ENCODE measurements at regions not wholly inside any gene's neighbourhood (a gene's known extent, or its start where the extent isn't known, plus 50 kb on each side); places are given as distances from the start of the nearest gene placed in this dataset.

GRCh38 chr10:118977022-118977599, 52.4 kb upstream of the NANOS1 start:
- H3K4me3 ChIP-seq (ENCODE audit: low read depth, low read length), result no peak overlapping the region
- TF ChIP-seq, protein P1, sequence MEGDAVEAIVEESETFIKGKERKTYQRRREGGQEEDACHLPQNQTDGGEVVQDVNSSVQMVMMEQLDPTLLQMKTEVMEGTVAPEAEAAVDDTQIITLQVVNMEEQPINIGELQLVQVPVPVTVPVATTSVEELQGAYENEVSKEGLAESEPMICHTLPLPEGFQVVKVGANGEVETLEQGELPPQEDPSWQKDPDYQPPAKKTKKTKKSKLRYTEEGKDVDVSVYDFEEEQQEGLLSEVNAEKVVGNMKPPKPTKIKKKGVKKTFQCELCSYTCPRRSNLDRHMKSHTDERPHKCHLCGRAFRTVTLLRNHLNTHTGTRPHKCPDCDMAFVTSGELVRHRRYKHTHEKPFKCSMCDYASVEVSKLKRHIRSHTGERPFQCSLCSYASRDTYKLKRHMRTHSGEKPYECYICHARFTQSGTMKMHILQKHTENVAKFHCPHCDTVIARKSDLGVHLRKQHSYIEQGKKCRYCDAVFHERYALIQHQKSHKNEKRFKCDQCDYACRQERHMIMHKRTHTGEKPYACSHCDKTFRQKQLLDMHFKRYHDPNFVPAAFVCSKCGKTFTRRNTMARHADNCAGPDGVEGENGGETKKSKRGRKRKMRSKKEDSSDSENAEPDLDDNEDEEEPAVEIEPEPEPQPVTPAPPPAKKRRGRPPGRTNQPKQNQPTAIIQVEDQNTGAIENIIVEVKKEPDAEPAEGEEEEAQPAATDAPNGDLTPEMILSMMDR (IDR thresholded peaks at IDR 0.05; ENCODE audit: low read depth, low read length), result no peak
- in situ Hi-C loops (cut with HindIII; ENCODE audit: low sequenced_read_pairs), result no loop called here
- DNase-seq (ENCODE audit: low read depth, low spot score), result no peak

- no peak overlapping the region for H3K4me3 ChIP-seq (ENCODE audit: low read depth, low read length)
- DNase-seq (ENCODE audit: low read depth, low spot score), result no peak
- in situ Hi-C loops (cut with HindIII; ENCODE audit: low sequenced_read_pairs), result no loop called here
- TF ChIP-seq, protein P1 (IDR thresholded peaks at IDR 0.05; ENCODE audit: low read depth, low read length), result no peak
Measured at GRCh38 chr10:118977835-118978234, 51.7 kb upstream of the NANOS1 start.

DNA sequence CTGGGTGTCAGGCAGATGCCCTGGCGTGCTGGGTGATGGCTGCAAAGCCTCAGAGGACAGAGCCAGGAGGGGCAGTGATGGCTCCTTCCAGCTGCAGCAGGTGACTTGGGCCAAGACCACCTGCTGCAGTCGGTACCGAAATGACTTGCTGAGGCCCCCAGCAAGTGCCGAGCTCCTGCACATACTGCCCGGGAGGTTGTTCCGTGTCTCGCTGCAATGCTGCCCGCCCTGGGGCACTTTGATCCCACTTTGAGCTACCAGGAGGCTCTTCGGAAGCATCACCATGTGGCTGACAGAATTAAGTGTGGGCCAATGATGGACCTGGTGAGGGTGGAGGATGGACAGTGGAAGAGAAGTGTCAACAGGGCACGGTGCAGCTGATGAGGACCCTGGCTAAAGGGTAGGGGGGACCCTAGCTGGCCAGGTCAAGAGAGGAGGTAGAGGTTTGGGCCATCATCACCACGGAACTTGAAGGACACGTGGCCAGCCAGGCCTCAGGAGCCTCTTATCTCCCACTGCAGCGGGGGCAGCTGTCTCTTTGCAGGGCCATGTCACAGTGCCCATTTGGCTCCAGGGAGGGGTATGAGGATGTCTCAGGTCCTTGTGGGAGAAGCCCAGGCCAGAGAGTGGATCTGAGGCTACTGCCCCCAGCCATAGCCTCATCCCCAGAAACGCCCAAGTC, 51.1 kb upstream of the NANOS1 start:
- TF ChIP-seq, protein P1 (IDR thresholded peaks at IDR 0.05; ENCODE audit: low read depth, low read length), result no peak
- H3K4me3 ChIP-seq (ENCODE audit: low read depth, low read length), result no peak overlapping the region
- no peak for DNase-seq (ENCODE audit: low read depth, low spot score)
- in situ Hi-C loops (cut with HindIII; ENCODE audit: low sequenced_read_pairs), result no loop called here

- TF ChIP-seq, protein P1 (IDR thresholded peaks at IDR 0.05; ENCODE audit: low read depth, low read length), result no peak
- in situ Hi-C loops (cut with HindIII; ENCODE audit: low sequenced_read_pairs), result no loop called here
- no peak overlapping the region for H3K4me3 ChIP-seq (ENCODE audit: low read depth, low read length)
- no peak for DNase-seq (ENCODE audit: low read depth, low spot score)
Measured at GRCh38 chr10:118978998-118979350, 50.5 kb upstream of the NANOS1 start.

DNA sequence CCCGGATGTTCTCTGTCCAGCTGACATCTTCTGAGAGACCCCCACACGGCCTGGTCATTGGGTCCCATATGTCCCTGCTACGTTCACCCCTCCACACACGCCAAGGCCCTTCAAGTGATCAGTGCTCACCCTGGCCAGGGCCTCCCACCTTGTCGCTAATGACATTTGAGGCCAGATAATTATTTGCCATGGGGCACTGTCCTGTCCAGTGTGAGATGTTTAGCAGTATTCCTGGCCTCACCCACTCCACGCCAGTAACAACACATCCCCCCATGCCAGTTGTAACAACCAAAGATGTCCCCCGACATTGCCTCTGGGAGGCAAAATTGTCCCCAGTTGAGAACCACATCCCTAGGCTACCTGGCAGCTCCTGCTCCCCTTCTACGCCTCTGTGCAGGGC, 49.9 kb upstream of the NANOS1 start:
- in situ Hi-C loops (cut with HindIII; ENCODE audit: low sequenced_read_pairs), result no loop called here
- no peak overlapping the region for H3K4me3 ChIP-seq (ENCODE audit: low read depth, low read length)
- no peak for DNase-seq (ENCODE audit: low read depth, low spot score)
- TF ChIP-seq, protein P1 (IDR thresholded peaks at IDR 0.05; ENCODE audit: low read depth, low read length), result no peak

All from astrocyte of the spinal cord (primary cell).